ENCODE measurements at regions not wholly inside any gene's neighbourhood (a gene's known extent, or its start where the extent isn't known, plus 50 kb on each side); places are given as distances from the start of the nearest gene placed in this dataset.
"Not testable (repeated sequence)": the region's sequence is repeated elsewhere in the genome, so short reads cannot be mapped to it uniquely, and the experiment has no call there.

DNA sequence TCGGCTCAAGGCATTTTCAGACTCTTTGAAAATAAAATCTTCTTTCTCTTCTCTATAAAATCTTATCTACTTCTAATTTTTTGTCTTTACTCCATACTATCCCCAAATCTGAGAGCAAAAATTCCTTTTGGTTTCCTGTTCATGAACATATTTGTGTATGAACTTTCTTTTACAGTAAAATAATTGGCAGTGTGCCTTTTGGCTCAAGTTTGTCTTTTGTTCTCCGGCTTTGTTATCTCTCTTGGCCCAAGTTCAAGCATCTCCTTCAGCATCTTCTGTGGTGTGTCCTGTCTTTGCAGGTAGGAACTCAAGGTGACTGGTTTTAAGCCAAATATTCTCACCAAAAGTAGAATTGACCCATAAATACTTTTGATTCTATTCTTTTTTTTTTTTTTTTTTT is 276.6 kb upstream of the FAT1 start:
- no peak for FAIRE-seq
- TF ChIP-seq POLR2A (IDR thresholded peaks at IDR 0.05; ENCODE audit: low read depth, low read length): no peak
- DNase-seq (ENCODE audit: insufficient read length, low spot score): no peak

- not testable (repeated sequence) for FAIRE-seq; DNase-seq (ENCODE audit: insufficient read length, low spot score)
Measured at GRCh38 chr4:187002133-187002532, 278.5 kb upstream of the FAT1 start.

DNA sequence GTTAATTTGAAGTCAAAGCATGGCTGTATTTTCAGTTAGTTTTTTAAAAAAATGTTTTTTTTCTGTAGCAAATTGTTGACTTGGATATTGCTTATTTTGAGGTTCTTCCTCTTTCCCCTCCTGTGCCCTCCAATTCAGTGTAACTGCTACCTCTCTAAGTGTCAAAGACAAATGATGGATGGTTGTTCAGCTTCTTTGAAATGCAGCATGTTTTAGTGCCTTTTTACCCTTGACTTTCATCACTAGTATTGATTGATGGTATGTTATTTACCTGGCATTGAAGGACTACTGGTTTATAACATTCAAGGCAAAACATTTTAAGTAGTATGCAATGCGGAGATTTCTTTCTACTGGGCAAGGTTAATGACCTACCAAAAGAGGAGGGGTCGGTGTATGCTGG is 281.0 kb upstream of the FAT1 start:
- no peak for TF ChIP-seq POLR2A (IDR thresholded peaks at IDR 0.05; ENCODE audit: low read depth, low read length)
- FAIRE-seq (no peak), DNase-seq (ENCODE audit: insufficient read length, low spot score) (no peak)

- TF ChIP-seq POLR2A (IDR thresholded peaks at IDR 0.05; ENCODE audit: low read depth, low read length): no peak
- no peak for DNase-seq (ENCODE audit: insufficient read length, low spot score)
- FAIRE-seq: no peak
Measured at GRCh38 chr4:187006189-187006618, 282.5 kb upstream of the FAT1 start.

GRCh38 chr4:187010052-187010451 is 286.4 kb upstream of the FAT1 start:
- no peak for FAIRE-seq

DNA sequence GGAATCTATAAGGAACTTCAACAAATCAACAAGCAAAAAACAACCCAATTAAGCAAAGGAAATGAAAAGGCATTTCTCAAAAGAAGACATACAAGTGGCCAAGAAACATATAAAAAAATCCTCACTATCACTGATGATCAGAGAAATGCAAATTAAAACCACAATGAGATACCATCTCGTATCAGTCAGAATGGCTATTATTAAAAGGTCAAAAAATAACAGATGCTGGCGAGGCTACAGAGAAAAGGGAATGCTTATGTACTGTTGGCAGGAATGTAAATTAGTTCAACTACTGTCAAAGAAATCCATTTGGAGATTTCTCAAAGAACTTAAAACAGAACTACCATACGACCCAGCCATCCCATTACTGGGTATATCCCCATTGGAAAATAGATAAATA is 292.4 kb upstream of the FAT1 start:
- FAIRE-seq (no peak), DNase-seq (ENCODE audit: insufficient read length, low spot score) (no peak)
- no peak for TF ChIP-seq POLR2A (IDR thresholded peaks at IDR 0.05; ENCODE audit: low read depth, low read length)

More at GRCh38 chr4:187010052-187010451, 286.4 kb upstream of the FAT1 start:
- no peak for TF ChIP-seq POLR2A (IDR thresholded peaks at IDR 0.05; ENCODE audit: low read depth, low read length)
- DNase-seq (ENCODE audit: insufficient read length, low spot score): no peak

- DNase-seq (ENCODE audit: insufficient read length, low spot score): no peak
- TF ChIP-seq POLR2A (IDR thresholded peaks at IDR 0.05; ENCODE audit: low read depth, low read length): no peak
- FAIRE-seq: no peak
Measured at GRCh38 chr4:187017147-187017546, 293.5 kb upstream of the FAT1 start.

GRCh38 chr4:187019896-187020295 is 296.2 kb upstream of the FAT1 start:
- DNase-seq (ENCODE audit: insufficient read length, low spot score): no peak

GRCh38 chr4:187020676-187021075 is 297.0 kb upstream of the FAT1 start:
- FAIRE-seq: no peak
- no peak for DNase-seq (ENCODE audit: insufficient read length, low spot score)
- TF ChIP-seq POLR2A (IDR thresholded peaks at IDR 0.05; ENCODE audit: low read depth, low read length): no peak

More at GRCh38 chr4:187019896-187020295, 296.2 kb upstream of the FAT1 start:
- no peak for TF ChIP-seq POLR2A (IDR thresholded peaks at IDR 0.05; ENCODE audit: low read depth, low read length)
- FAIRE-seq: no peak

DNA sequence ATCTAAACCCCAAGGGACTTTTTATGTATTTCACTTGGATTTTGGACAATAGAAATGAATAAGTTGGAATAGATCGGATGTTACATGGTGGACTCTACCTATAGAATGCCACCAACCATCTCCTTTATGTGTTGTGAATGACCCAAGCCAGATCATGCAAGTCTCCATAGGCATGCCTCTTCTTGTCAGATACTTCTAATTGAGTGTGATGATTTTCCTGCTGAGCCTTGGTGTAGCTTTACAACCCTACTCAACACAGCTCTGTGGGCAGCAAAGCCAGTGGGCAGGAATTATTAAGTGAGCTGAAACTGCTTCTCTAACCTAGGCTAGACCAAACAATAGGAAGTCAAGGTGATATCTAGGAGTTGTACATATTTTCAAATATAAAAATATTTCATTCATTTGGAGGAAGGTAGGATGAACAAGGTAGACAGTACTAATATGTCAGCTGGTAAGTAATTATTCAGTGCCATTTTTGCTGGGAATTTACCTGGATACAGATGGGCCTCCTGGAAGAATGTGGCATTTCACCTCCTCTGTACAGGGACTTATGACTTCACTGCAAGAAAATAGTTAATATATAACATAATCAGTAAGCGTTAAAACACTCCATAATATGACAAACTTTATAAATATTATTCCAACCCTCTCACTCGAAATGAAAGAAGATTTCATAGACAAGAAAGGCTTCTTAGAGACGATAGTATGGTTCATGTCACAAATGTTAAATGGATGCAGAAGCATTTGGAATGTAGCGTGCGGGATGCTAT is 298.0 kb upstream of the FAT1 start:
- no peak for FAIRE-seq
- TF ChIP-seq POLR2A (IDR thresholded peaks at IDR 0.05; ENCODE audit: low read depth, low read length): no peak
- DNase-seq (ENCODE audit: insufficient read length, low spot score): no peak

GRCh38 chr4:187027272-187027671 is 303.6 kb upstream of the FAT1 start:
- FAIRE-seq: no peak

DNA sequence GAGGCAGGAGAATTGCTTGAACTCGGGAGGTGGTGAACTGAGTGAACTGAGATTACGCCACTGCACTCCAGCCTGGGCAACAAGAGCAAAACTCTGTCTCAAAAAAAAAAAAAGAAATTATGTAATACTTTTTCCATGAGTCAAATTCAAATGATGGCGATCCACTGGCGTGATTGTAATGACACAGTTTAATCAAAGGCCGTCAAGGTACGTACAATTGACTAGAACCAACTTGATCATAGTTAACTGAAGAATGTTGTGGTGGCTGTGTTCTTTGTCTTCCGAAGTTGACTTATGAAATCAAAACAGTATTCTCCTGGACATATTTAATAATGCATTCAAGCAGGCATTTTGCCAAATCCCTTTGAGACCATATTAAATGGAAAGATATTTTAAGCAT is 318.6 kb upstream of the FAT1 start:
- no peak for TF ChIP-seq POLR2A (IDR thresholded peaks at IDR 0.05; ENCODE audit: low read depth, low read length)
- no peak for FAIRE-seq
- DNase-seq (ENCODE audit: insufficient read length, low spot score): no peak

More at GRCh38 chr4:187027272-187027671, 303.6 kb upstream of the FAT1 start:
- no peak for DNase-seq (ENCODE audit: insufficient read length, low spot score)
- no peak for TF ChIP-seq POLR2A (IDR thresholded peaks at IDR 0.05; ENCODE audit: low read depth, low read length)

DNA sequence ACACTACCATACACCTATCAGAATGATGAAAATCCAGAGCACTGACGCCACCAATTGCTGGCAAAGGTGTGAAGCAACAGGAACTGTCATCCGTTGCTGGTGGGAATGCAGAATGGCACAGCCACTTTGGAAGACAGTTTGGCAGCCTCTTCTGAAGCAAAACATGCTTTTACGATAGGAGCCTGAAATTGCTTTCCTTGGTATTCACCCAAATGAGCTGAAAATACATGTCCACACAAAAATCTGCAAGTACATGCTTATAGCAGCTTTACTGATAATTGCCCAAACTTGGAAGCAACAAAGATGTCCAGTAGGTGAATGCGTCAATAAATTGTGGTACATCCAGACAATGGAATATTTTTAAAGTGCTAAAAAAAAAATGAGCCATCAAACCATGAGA is 322.8 kb upstream of the FAT1 start:
- FAIRE-seq (no peak), DNase-seq (ENCODE audit: insufficient read length, low spot score) (no peak)
- no peak for TF ChIP-seq POLR2A (IDR thresholded peaks at IDR 0.05; ENCODE audit: low read depth, low read length)

DNA sequence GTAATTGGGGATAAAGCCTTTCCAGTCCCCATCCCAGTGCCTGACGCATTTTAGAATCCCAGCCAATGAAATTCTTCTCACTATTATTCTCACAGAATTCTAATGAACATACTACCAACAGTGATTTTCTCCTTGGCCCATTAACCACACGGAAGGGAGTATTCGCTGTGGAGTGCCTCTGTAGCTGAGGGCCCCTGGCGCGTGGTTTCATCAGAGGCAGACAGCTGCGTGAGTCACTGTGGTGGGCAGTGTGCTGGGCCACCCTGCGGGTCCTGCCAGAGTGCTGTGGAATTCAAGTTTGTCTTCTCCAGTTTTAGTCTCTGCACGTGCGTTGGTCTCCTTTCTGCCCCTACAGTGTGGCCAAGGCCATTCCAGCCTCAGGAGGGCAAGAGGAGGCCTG is 335.4 kb upstream of the FAT1 start:
- DNase-seq (ENCODE audit: insufficient read length, low spot score) (no peak), FAIRE-seq (no peak)
- no peak for TF ChIP-seq POLR2A (IDR thresholded peaks at IDR 0.05; ENCODE audit: low read depth, low read length)

DNA sequence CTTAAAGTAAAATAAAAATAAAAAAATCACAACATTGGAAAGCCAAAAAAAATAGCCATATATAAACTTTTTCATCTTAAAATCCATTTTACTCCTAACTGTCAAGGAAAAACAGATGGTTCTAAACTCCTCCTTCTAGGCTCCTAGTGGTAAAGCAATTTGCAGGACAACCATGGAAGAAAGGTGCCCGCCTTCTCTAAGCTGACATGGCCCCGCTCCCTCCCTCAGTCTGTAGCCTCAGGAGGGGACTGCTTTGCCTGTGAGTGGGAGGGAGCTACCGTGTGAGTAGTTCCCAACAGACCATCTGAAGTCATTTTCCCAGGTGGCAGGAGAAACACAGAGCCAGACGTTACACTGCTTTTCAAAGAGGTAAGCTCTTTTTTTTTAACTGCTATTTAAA is 336.2 kb upstream of the FAT1 start:
- DNase-seq (ENCODE audit: insufficient read length, low spot score) (no peak), FAIRE-seq (no peak)
- no peak for TF ChIP-seq POLR2A (IDR thresholded peaks at IDR 0.05; ENCODE audit: low read depth, low read length)
